MG63 (cell line): ENCODE measurements at regions not wholly inside any gene's neighbourhood (a gene's known extent, or its start where the extent isn't known, plus 50 kb on each side); places are given as distances from the start of the nearest gene placed in this dataset.

ENCODE experiments used
- DNase-seq: peaks from one replicate; pipeline ENCODE4 v3.0.0-alpha.2; 2020
- H3K27me3 ChIP-seq: fragments of 250-450 bp; sonication (Bioruptor Pico); 2 replicates; pipeline ENCODE4 v1.5.1; 2020; ENCODE audit warnings: mild to moderate bottlenecking, moderate library complexity
- H3K36me3 ChIP-seq: fragments of 250-450 bp; sonication (Bioruptor Pico); 2 replicates; pipeline ENCODE4 v1.5.1; 2020; ENCODE audit warnings: mild to moderate bottlenecking, moderate library complexity
- H3K4me3 ChIP-seq: fragments of 250-450 bp; sonication (Bioruptor Pico); 2 replicates; pipeline ENCODE4 v1.5.1; 2020; ENCODE audit warnings: mild to moderate bottlenecking, moderate library complexity
- H3K9me3 ChIP-seq: fragments of 250-450 bp; sonication (Bioruptor Pico); 2 replicates; pipeline ENCODE4 v1.5.1; 2020; ENCODE audit warnings: mild to moderate bottlenecking, moderate library complexity

DNA sequence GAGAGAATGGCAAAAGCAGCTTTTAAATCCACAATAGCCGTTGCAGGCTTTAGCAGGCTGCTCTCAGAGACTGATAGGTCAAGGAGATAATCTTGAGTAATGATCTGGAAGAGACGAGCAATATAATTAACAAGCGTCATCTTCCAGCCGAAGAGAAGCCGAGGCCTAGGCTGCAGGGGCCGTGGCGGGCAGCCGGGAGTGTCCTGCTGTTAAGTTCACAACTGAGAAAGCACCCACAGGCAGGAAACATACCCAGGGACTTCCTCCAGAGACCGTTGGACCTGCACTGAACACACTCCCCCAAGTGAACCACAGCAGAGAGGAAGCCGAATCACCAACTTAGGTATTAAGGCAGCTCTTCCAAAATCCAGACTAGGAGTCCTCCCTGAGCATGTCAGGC lies 182.3 kb downstream of the IRX2 start:
- Histone ChIP-seq H3K27me3 (peaks cover 5% of the 10 kb centered on the region), H3K4me3 (no peak overlapping the region), H3K36me3 (no peaks in the 10 kb centered on the region), H3K9me3 (no peaks in the 10 kb centered on the region)
- DNase-seq: no peak

DNA sequence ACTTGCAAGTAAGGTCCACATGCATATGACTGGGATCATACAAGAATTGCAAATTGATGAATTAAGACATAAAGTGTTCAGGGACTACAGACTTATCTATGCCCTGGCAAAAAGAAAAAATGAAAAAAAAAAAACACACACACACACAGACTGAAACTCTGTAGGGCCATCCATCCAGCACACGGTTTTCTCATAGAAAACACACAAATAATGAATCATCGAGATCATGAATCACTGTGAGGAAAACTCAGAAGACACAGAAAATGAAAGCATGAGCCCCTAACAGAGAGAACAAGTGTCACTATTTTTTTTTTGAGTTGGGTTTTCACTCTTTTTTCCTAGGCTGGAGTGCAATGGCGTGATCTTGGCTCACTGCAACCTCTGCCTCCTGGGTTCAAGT lies 185.2 kb downstream of the IRX2 start:
- DNase-seq: no peak
- H3K27me3 ChIP-seq: peaks cover 7% of the 10 kb centered on the region; the same call in 1 of the 2 replicates
- no peaks in the 10 kb centered on the region for H3K36me3 ChIP-seq
- no peak overlapping the region for H3K4me3 ChIP-seq
- H3K9me3 ChIP-seq: no peaks in the 10 kb centered on the region

DNA sequence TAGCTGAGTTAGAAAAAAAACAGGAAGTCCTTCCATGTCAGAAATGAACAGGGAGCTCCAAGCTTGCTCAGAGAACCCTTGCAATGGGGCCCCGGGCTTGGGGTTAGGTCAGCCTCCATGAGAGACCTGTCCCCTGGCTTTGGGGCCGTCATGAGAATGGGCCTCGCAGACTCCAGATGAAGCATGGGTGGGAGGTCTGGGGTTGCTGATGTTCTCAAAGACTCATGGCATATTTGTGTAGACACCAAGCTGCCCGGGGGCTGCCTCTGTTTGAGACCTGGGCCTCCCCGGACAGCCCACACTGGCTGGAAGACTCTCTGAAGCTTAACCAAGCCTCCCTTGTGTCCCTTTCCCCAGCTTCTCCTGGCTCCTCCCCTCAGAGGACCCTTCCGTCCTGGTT lies 186.3 kb downstream of the IRX2 start:
- H3K4me3 ChIP-seq: no peak overlapping the region
- peaks cover 7% of the 10 kb centered on the region; the same call in 1 of the 2 replicates for H3K27me3 ChIP-seq
- DNase-seq: no peak
- H3K9me3 ChIP-seq: no peaks in the 10 kb centered on the region
- no peaks in the 10 kb centered on the region for H3K36me3 ChIP-seq

DNA sequence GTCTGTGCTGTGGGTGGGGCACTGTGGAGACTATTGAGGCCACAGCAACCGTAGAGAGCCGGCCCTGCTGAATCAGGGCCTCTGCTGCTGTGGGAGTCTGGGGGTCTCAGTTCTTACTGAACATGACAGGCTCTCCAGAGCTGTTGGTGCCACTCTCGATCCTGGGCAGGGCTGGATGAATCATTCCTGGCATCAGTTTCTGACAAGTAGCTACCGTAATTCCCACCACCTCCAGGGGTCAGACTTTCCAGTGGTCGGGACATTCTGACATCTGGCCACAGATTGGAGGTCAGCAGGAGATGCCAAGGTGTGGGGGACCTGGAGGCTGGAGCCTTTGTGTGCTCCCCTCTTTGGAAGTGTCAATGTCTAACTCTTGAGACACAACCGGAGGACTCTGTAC lies 188.4 kb downstream of the IRX2 start:
- no peak overlapping the region for H3K4me3 ChIP-seq
- H3K27me3 ChIP-seq: peaks cover 7% of the 10 kb centered on the region; the same call in 1 of the 2 replicates
- no peaks in the 10 kb centered on the region for H3K9me3 ChIP-seq
- H3K36me3 ChIP-seq: no peaks in the 10 kb centered on the region
- DNase-seq: peak; percentile 17

DNA sequence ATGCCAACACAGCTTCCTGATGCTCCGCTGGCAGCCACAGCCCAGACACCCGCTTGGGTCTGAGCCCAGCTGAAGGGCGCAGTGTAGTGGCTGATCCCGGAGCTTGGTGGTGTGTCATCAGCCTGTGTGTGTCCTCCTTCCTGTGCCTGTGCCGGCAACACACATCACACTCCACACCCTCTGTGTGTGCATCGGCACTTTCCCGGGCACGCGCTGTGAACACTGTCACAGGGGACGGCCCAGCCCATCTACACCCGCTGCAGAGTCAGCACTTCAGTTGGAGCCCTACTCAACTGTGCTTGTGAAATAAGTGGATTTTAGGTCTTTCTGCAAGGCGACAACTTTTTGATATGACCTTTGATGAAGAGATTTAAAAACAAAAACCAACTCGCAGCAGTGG lies 189.4 kb downstream of the IRX2 start:
- Histone ChIP-seq H3K9me3 (no peaks in the 10 kb centered on the region), H3K27me3 (0 out of 2 replicates have a peak, but pooled peaks cover 5% of the 10 kb centered on the region), H3K36me3 (no peaks in the 10 kb centered on the region), H3K4me3 (no peak overlapping the region)
- DNase-seq: peak; percentile 44

DNA sequence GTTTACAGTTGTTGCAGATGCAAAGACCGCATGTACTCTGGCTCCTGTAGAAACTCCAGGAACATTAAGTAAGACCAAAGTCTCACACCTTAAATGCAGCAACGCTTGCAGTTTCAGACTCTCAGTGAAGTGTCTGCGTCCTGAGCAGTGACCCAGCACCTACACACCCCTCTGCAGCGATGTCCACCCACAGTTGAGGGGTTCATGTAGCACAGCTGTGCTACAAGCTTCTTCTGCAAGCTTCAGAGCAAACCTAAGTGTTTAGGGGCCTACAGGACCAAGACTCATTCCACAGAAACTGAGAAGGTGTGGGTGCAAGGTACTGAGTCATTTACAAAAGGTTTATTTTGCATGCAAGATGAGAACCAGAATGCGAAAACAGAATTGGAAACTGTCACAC lies 191.0 kb downstream of the IRX2 start:
- Histone ChIP-seq H3K36me3 (no peaks in the 10 kb centered on the region), H3K4me3 (no peak overlapping the region), H3K9me3 (no peaks in the 10 kb centered on the region), H3K27me3 (0 out of 2 replicates have a peak, but pooled peaks cover 5% of the 10 kb centered on the region)
- no peak for DNase-seq

DNA sequence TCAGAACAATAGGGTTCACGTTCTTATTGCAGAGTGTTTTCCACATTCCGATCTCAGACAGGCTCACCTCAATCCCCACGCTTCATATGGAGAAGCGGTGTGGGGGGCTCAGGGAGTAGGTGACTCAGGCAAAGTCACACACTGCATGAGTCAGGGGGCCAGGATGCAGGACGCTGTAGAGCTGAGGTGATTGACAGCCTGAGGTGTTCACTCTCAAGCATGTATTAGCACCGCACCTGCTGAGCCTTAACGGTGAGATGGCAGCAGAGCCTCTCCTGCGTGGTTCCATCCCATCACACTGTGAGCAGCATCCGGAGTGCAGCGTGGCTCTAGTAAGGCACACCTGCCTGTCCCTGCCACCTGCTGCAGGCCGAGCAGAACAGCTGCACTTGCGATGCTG lies 194.0 kb downstream of the IRX2 start:
- H3K4me3 ChIP-seq: no peak overlapping the region
- no peaks in the 10 kb centered on the region for H3K36me3 ChIP-seq
- 0 out of 2 replicates have a peak, but pooled peaks cover 5% of the 10 kb centered on the region for H3K27me3 ChIP-seq
- DNase-seq: no peak
- peaks cover 21% of the 10 kb centered on the region for H3K9me3 ChIP-seq

DNA sequence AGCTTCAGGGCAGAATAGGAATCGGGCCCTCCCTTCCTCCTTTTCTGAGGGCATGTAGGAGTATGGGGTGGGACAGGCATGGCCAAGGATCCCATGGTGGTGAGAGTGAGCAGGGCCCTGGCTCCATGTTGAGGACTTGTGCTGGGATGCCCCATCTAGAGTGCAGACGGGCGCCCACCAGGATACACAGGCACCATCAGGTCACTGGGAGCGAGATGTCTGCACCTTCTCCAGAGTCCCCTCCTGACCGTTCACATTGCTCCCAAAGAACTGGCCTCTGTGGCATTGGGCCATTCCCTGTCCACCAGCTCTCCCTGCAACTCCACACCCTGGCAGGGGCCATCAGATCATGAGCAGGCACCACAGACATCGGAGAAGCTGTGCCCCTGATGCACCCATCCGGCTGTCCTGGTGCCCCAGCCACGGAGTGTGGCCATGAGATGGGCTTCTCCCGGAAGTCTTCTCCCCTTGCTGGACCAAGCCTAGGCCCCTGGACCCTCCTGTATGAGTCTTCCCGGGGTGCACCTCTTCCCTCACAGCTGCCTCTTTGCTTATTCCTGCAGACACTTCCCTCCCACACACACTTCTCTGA lies 195.0 kb downstream of the IRX2 start:
- peaks cover 21% of the 10 kb centered on the region for H3K9me3 ChIP-seq
- H3K4me3 ChIP-seq: no peak overlapping the region
- no peaks in the 10 kb centered on the region for H3K27me3 ChIP-seq
- DNase-seq: no peak
- no peaks in the 10 kb centered on the region for H3K36me3 ChIP-seq

DNA sequence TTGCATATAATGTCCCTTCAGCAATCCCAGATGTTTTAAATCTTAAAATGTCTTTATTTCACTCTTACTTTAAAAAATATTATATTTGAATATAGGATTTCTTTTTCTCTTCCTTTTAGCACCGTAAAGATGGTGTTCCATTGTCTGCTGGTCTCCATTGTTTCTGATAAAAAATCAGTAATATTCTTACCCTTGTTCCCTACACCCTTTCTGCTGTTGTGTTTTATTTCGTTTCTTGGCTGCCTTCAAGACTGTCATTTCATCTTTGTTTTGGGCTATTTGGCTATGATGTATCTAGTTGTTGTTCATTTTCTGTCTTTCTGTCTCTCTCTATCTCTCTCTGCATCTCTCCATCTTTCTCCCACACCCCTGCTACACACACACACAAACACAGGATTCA lies 197.9 kb downstream of the IRX2 start:
- Histone ChIP-seq H3K4me3 (no peak overlapping the region), H3K27me3 (no peaks in the 10 kb centered on the region), H3K36me3 (no peaks in the 10 kb centered on the region), H3K9me3 (peaks cover 21% of the 10 kb centered on the region)
- no peak for DNase-seq

DNA sequence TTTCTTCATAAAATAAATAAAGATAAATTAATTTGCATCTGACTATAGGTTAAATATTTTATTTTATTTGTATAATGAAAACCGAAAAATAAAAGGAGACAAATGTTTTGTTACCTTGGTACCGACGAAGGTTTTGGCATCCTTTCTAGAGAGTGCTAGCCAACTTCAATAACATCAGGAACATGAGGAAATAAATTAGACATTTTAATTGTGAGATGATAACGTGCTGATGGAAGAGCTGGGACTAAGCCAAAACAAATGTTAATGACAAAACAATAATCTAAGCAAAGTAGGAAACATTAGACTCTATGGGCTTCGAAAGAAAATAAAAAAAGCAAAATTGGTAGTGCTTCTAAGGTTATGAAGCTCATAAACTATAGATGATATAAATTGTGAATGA lies 201.0 kb downstream of the IRX2 start:
- DNase-seq: no peak
- H3K27me3 ChIP-seq: peaks cover 7% of the 10 kb centered on the region; the same call in 1 of the 2 replicates
- H3K9me3 ChIP-seq: peaks cover 21% of the 10 kb centered on the region
- no peak overlapping the region for H3K4me3 ChIP-seq
- no peaks in the 10 kb centered on the region for H3K36me3 ChIP-seq

DNA sequence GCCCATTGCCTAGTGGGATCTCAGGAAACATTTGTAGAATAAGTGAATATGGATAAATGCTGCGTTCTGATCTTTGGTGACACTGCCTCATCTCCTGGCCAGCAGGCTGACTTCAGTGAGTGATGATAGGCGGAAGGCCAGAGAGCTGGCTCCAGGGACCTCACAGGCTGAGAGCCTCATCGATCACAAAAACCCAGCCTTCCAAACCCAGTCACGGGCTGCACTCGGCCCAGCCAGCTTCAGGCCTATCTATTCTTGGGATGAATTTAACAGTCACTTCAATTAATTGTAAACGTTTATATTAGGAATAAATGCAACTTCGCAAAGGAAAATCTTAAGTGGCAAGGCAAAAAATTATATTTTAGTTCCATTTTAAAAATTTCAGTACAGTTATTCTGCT lies 201.6 kb downstream of the IRX2 start:
- DNase-seq: no peak
- H3K4me3 ChIP-seq: no peak overlapping the region
- peaks cover 21% of the 10 kb centered on the region for H3K9me3 ChIP-seq
- no peaks in the 10 kb centered on the region for H3K36me3 ChIP-seq
- H3K27me3 ChIP-seq: peaks cover 12% of the 10 kb centered on the region

DNA sequence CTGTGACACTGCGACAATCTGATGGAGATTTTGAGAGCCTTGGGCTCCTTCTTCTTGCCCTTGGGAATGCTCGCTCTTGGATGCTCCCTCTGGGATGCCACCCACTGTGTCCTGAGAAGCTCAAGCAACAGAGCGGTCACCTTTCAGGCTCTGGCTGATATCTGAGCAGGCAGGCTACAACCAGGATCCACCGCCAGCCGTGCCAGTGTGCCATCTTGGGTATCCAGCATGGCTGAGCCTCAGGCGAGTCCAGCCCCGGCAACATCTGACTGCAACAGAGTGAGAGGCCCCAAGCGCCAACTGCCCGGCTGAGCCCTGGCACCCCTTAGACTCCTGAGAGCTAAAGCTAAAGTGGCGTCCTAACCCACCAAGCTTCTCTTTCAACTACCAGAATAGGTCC lies 202.1 kb downstream of the IRX2 start:
- no peaks in the 10 kb centered on the region for H3K36me3 ChIP-seq
- H3K4me3 ChIP-seq: no peak overlapping the region
- DNase-seq: no peak
- peaks cover 16% of the 10 kb centered on the region for H3K27me3 ChIP-seq
- H3K9me3 ChIP-seq: peaks cover 18% of the 10 kb centered on the region

DNA sequence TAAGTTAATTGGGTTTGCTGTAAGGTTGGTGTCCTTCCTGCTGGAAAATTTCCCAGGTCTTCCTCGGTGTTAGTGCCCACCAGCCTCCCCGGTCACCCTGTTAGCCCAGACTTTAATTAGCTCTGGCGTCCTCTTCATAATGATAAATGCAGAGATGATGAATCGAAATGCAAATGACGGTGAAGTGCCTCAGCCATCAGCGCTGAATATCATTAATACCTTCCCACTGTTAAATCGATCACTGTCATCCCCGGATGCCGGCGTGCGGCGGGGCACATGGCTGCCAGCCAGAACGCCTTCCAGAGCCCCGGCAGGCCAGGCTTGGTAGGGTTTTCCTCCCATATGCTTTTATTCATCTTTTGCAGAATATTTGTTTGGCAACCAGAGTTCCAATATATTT lies 204.5 kb downstream of the IRX2 start:
- H3K9me3 ChIP-seq: no peaks in the 10 kb centered on the region
- H3K36me3 ChIP-seq: no peaks in the 10 kb centered on the region
- H3K4me3 ChIP-seq: no peak overlapping the region
- peaks cover 25% of the 10 kb centered on the region for H3K27me3 ChIP-seq
- no peak for DNase-seq

DNA sequence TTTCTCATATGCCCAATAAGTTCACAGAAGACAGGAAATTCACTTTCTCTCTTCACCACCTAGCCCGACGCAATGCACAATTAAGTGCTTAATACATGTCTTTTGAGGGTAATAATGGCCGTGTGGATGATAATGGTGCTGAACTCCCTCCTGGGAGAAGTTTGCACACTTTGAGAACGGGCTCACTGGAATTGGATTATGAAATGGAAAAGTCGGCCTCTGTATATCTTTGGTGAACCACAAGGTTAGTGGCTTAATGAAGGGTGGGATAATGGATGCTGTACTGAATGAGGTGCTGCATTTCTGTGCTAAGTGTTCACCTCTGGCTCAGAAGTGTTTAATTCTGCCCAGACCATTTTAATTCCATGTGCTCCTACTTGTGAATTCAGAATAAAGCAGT lies 207.5 kb downstream of the IRX2 start:
- no peak for DNase-seq
- Histone ChIP-seq H3K4me3 (no peak overlapping the region), H3K27me3 (peaks cover 25% of the 10 kb centered on the region), H3K36me3 (no peaks in the 10 kb centered on the region), H3K9me3 (no peaks in the 10 kb centered on the region)

DNA sequence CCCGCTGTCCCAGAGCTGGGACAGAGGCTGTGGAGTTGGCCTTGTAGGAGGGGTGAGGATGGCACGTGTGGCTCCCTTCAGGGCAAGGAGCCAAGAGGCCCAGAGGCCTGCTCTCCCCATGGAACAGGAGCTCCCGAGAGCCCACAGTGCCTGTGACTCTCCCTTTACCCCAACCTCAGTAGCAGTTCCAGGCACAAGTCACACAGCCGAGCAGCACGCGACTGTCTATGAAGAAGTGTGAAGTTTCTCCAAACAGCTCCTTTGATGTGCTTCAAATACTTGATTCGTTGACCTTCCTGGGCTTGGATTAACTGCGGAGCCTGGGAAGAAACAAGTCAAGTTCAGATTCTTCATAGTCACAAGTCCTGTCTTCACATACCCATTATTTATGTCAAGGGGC lies 208.7 kb downstream of the IRX2 start:
- no peaks in the 10 kb centered on the region for H3K9me3 ChIP-seq

DNA sequence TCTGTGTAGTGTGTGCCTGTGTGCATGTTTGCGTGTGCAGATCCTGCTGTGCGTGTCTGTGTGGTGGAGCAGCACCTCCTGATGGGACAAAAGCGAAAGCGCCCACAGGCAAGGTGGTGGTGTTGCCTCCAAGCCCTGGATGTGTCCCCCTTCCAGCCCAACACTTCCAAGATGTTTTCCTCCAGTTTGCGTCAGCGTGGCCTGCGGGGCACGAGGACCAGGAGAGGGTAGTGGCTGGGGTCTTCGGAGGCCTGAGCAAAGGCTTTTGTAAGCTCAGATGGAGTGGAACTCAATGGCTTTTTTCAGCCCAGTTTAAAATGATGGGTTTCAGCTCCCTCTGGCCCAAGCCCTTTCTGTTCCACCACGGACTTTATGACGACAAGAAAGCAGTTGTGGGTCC lies 209.5 kb downstream of the IRX2 start:
- no peaks in the 10 kb centered on the region for H3K9me3 ChIP-seq
- no peaks in the 10 kb centered on the region for H3K36me3 ChIP-seq
- no peak overlapping the region for H3K4me3 ChIP-seq
- H3K27me3 ChIP-seq: peaks cover 25% of the 10 kb centered on the region
- no peak for DNase-seq

More for the DNA sequence above, 208.7 kb downstream of the IRX2 start:
- no peaks in the 10 kb centered on the region for H3K36me3 ChIP-seq
- H3K4me3 ChIP-seq: no peak overlapping the region
- DNase-seq: no peak
- peaks cover 25% of the 10 kb centered on the region for H3K27me3 ChIP-seq

DNA sequence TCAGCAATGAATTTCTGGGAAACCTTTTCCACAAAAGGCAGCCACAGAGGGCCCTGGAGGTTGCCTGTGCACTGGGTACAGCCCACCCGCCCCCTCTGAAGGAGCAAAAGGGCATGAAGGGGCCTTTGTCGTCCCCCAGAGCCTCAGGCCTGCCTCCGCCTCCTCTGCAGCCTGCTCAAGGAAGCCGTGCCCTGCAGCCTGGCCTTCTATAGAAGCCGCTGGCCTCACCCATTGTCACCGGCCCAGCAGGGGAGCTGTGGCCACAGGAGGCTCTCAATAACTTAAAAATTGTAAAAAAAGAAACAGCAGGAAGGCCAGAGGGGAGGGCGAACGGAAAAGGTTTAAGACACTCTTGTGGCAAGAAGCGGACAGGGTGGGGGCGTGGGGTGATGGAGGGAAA lies 213.3 kb downstream of the IRX2 start:
- DNase-seq: no peak
- H3K27me3 ChIP-seq: peaks cover 2% of the 10 kb centered on the region; the same call in 1 of the 2 replicates
- H3K4me3 ChIP-seq: no peak overlapping the region
- H3K9me3 ChIP-seq: no peaks in the 10 kb centered on the region
- no peaks in the 10 kb centered on the region for H3K36me3 ChIP-seq

DNA sequence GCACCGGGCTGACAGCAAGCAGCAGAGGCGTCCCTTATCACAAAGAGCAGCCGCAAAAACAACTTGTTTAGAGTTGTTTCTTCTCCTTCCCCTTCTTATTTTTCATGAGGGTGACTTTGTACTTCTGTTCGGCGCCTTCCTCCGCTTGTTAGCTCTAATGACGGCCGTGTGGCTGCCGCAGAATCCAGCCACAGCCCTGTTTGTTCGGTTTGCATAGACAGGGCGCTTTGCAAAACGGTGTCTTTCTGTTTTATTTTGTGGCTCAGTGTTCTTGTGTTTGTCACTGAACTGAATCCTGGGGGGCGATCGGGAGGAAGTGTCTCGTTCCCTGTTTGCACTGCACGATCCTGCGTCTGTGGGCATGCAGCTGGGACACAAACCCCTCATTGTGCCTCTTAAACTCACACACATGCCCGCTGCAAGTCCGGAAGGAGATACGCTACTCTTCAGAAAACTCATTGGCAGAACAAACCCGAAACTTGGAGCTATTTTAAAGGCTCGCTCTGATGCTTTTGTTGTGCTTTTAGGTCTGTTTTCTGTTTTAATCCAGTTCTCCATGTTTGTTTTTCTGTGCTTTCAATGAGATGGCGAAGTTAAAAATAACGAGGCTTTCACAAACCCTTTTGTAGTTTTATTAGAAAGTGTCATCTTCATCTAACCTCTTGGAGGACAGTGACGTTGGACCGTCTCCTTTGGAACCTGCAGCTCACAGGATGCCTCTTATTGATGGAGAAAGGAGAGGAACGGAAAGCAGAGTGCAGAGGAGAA lies 213.9 kb downstream of the IRX2 start:
- Histone ChIP-seq H3K27me3 (no peaks in the 10 kb centered on the region; the same call in 1 of the 2 replicates), H3K9me3 (no peaks in the 10 kb centered on the region), H3K36me3 (no peaks in the 10 kb centered on the region), H3K4me3 (no peak overlapping the region)
- no peak for DNase-seq
